Dermis blood vessel endothelial cell (primary cell): ENCODE measurements at regions not wholly inside any gene's neighbourhood (a gene's known extent, or its start where the extent isn't known, plus 50 kb on each side); places are given as distances from the start of the nearest gene placed in this dataset.
"Not testable (repeated sequence)": the region's sequence is repeated elsewhere in the genome, so short reads cannot be mapped to it uniquely, and the experiment has no call there.

Experiments used
- DNase-seq: peaks from one replicate; pipeline ENCODE4 v3.0.0; 2010

- not testable (repeated sequence) for DNase-seq
These were observed 88.5 kb upstream of the NEGR1 start for GRCh38 chr1:72370836-72371235.

- no peak for DNase-seq
These were observed 86.9 kb upstream of the NEGR1 start for GRCh38 chr1:72369069-72369757.

- DNase-seq = peak; percentile 7
These were observed 84.1 kb upstream of the NEGR1 start for GRCh38 chr1:72366466-72366865.

GRCh38 chr1:72365693-72366092 lies 83.4 kb upstream of the NEGR1 start:
- no peak for DNase-seq

DNA sequence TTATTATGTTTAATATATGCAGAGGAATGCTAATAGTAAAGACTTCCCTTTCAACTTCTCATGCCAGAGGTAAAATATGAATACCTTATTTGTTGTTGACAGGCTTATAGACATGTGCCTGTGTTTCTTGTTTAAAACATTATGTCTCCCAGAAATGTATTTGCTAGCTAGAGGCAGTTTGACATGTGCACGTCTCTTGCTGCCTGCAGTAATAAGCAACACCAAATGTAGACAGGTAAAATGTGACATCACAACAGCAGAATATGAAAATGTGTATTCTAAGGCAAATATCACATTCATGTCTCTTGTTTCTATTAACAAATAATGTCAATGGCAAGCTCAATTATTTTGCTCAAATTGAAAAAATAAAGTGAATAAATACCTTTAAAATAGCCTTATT lies 80.2 kb upstream of the NEGR1 start:
- DNase-seq = no peak

DNA sequence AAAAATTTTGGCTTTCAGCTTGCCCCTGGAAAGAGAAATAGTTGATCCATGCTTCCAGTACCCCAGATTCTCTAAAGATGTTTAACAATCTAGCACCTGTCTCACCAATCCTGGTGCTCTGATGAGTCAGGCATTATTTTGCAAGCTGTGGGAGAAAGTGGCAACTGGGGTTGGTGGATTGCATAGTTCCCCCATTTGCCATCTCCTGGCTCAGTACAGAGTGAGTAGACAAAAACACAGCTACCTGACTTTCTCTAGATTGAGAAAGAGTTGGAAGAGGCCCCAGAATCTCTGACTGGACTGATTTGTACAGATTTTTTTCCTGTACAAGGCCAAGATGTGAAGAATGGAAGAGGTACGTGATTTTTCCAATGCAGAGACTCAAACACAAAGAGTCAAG lies 75.1 kb upstream of the NEGR1 start:
- DNase-seq = no peak

DNA sequence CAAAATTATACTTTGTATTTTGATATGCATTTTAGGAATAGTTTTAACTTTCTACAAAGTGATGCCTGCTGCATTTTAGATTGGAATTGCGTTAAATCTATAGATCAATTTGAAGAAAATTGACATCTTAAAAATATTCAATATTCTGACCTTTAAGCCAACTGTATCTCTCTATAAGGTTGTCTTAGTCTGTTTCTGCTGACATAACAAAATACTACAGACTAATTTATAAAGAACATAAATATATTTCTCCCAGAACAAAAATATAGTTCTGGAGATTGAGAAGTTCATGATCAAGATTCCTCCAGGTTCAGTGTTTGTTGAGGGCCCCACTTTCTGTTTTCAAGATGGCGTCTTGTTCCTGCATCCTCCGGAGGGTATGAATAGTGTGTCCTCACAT lies 73.6 kb upstream of the NEGR1 start:
- DNase-seq = no peak

- DNase-seq = no peak
These were observed 59.3 kb upstream of the NEGR1 start for GRCh38 chr1:72341661-72342060.

DNA sequence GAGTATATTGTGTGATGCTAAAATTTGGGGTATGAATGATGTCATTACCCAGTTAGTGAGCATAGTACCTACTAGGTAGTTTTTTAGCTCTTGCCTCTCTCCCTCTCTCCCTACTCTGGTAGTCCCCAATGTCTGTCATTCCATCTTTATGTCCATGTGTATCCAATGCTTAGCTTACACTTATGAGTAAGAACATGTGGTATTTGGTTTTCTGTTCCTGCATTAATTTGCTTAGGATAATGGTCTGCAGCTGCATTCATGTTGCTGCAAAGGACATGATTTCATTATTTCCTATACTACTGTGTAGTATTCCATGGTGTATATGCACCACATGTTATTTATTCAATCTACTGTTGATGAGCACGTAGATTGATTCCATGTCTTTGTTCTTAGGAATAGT lies 54.4 kb upstream of the NEGR1 start:
- DNase-seq = no peak
